WTC11 (cell line): ENCODE measurements at regions not wholly inside any gene's neighbourhood (a gene's known extent, or its start where the extent isn't known, plus 50 kb on each side); places are given as distances from the start of the nearest gene placed in this dataset.

Source experiments
- ATAC-seq: fragments of 200-7000 bp; cut with Tn5 transposase; 2 replicates; pipeline ENCODE4 v1.10.0; 2021; ENCODE audit warnings: mild to moderate bottlenecking, moderate library complexity
- CTCF ChIA-PET: fragments of 300-600 bp; sonication (Branson Sonifier 250); formaldehyde crosslinking; loops from one replicate; lab custom pipeline; 2021; ENCODE audit warnings: antibody characterized with exemption; lab: Charles Lee
- POLR2A ChIA-PET: fragments of 350-600 bp; sonication (Branson Sonifier 250); formaldehyde crosslinking; loops from one replicate; lab custom pipeline; 2021; ENCODE audit warnings: antibody characterized with exemption; lab: Charles Lee
- DNase-seq: peaks from one replicate; pipeline ENCODE4 v3.0.0; 2021; ENCODE audit warnings: low spot score
- H3K27ac Mint-ChIP-seq: 2 replicates; pipeline ENCODE4 v1.8.0; 2021; ENCODE audit warnings: mixed read lengths
- H3K27me3 Mint-ChIP-seq: 2 replicates; pipeline ENCODE4 v1.8.0; 2021; ENCODE audit warnings: low read depth, mild to moderate bottlenecking, moderate library complexity, mixed read lengths
- H3K36me3 Mint-ChIP-seq: 2 replicates; pipeline ENCODE4 v1.8.0; 2021; ENCODE audit warnings: mixed read lengths
- H3K4me1 Mint-ChIP-seq: 2 replicates; pipeline ENCODE4 v1.8.0; 2022; ENCODE audit warnings: mixed read lengths
- H3K4me3 Mint-ChIP-seq: 2 replicates; pipeline ENCODE4 v1.8.0; 2021; ENCODE audit warnings: mild to moderate bottlenecking, moderate library complexity, mixed read lengths
- H3K9me3 Mint-ChIP-seq: 2 replicates; pipeline ENCODE4 v1.8.0; 2021; ENCODE audit warnings: mixed read lengths
- ATF6 ChIP-seq: sonication (generic); formaldehyde crosslinking; IDR thresholded peaks from 2 replicates; pipeline ENCODE4 v1.8.1; 2023; ENCODE audit warnings: mild to moderate bottlenecking, missing genetic modification reagents
- CDX4 ChIP-seq: fragments of 250-450 bp; sonication (Bioruptor Pico); IDR thresholded peaks from 2 replicates; pipeline ENCODE4 v1.9.0; 2021; ENCODE audit warnings: moderate library complexity, mild to moderate bottlenecking, inconsistent platforms, borderline replicate concordance
- CREB1 ChIP-seq: sonication (generic); formaldehyde crosslinking; IDR thresholded peaks from 2 replicates; pipeline ENCODE4 v1.8.0; 2023; ENCODE audit warnings: mild to moderate bottlenecking, missing genetic modification reagents
- CREM ChIP-seq: sonication (generic); formaldehyde crosslinking; IDR thresholded peaks from 2 replicates; pipeline ENCODE4 v1.8.1; 2022; ENCODE audit warnings: mild to moderate bottlenecking, missing genetic modification reagents, moderate library complexity
- E2F4 ChIP-seq: sonication (generic); formaldehyde crosslinking; IDR thresholded peaks from 2 replicates; pipeline ENCODE4 v1.8.1; 2022; ENCODE audit warnings: low read depth, mild to moderate bottlenecking, moderate library complexity, missing genetic modification reagents, borderline replicate concordance
- FOXJ3 ChIP-seq: sonication (generic); formaldehyde crosslinking; IDR thresholded peaks from 2 replicates; pipeline ENCODE4 v1.9.0; 2021; ENCODE audit warnings: missing genetic modification reagents, mild to moderate bottlenecking, borderline replicate concordance
- FOXP1 ChIP-seq: sonication (generic); formaldehyde crosslinking; IDR thresholded peaks from 2 replicates; pipeline ENCODE4 v1.8.0; 2022; ENCODE audit warnings: missing genetic modification reagents, mild to moderate bottlenecking, moderate library complexity, borderline replicate concordance
- FOXP4 ChIP-seq: sonication (generic); formaldehyde crosslinking; IDR thresholded peaks from 2 replicates; pipeline ENCODE4 v1.8.0; 2022; ENCODE audit warnings: mild to moderate bottlenecking, missing genetic modification reagents
- HMGXB4 ChIP-seq: sonication (generic); formaldehyde crosslinking; IDR thresholded peaks from 2 replicates; pipeline ENCODE4 v1.8.1; 2023; ENCODE audit warnings: mild to moderate bottlenecking, moderate library complexity, missing genetic modification reagents
- JAZF1 ChIP-seq: fragments of 250-450 bp; sonication (Bioruptor Pico); IDR thresholded peaks from 2 replicates; pipeline ENCODE4 v1.9.0; 2021; ENCODE audit warnings: moderate library complexity, mild to moderate bottlenecking, inconsistent platforms
- SMAD3 ChIP-seq: sonication (generic); formaldehyde crosslinking; IDR thresholded peaks from 2 replicates; pipeline ENCODE4 v1.8.0; 2022; ENCODE audit warnings: missing genetic modification reagents, mild to moderate bottlenecking, borderline replicate concordance
- SOX15 ChIP-seq: fragments of 250-450 bp; sonication (Bioruptor Pico); IDR thresholded peaks from 2 replicates; pipeline ENCODE4 v1.9.0; 2021; ENCODE audit warnings: mild to moderate bottlenecking
- STAT6 ChIP-seq: sonication (generic); formaldehyde crosslinking; conservative IDR thresholded peaks from 2 replicates; pipeline ENCODE4 v1.8.1; 2023; ENCODE audit warnings: mild to moderate bottlenecking, low read depth, missing genetic modification reagents, moderate library complexity
- USF1 ChIP-seq: sonication (generic); formaldehyde crosslinking; IDR thresholded peaks from 2 replicates; pipeline ENCODE4 v1.8.0; 2022; ENCODE audit warnings: mild to moderate bottlenecking, missing genetic modification reagents
- USF2 ChIP-seq: sonication (generic); formaldehyde crosslinking; IDR thresholded peaks from 2 replicates; pipeline ENCODE4 v1.8.1; 2023; ENCODE audit warnings: mild to moderate bottlenecking, missing genetic modification reagents, moderate library complexity
- ZNF121 ChIP-seq: sonication (generic); formaldehyde crosslinking; IDR thresholded peaks from 2 replicates; pipeline ENCODE4 v1.8.0; 2023; ENCODE audit warnings: missing genetic modification reagents
- ZNF232 ChIP-seq: sonication (generic); formaldehyde crosslinking; IDR thresholded peaks from 2 replicates; pipeline ENCODE4 v1.8.0; 2022; ENCODE audit warnings: mild to moderate bottlenecking, missing genetic modification reagents
- ZNF317 ChIP-seq: sonication (generic); formaldehyde crosslinking; IDR thresholded peaks from 2 replicates; pipeline ENCODE4 v1.8.1; 2023; ENCODE audit warnings: low read depth, mild to moderate bottlenecking, moderate library complexity, missing genetic modification reagents, borderline replicate concordance
- ZNF396 ChIP-seq: fragments of 250-450 bp; sonication (Bioruptor Pico); IDR thresholded peaks from 2 replicates; pipeline ENCODE4 v1.8.0; 2021; ENCODE audit warnings: mild to moderate bottlenecking, moderate library complexity, borderline replicate concordance
- ZNF512 ChIP-seq: sonication (generic); formaldehyde crosslinking; IDR thresholded peaks from 2 replicates; pipeline ENCODE4 v1.8.1; 2022; ENCODE audit warnings: missing genetic modification reagents, borderline replicate concordance
- ZNF671 ChIP-seq: fragments of 250-450 bp; sonication (Bioruptor Pico); IDR thresholded peaks from 2 replicates; pipeline ENCODE4 v1.8.0; 2021; ENCODE audit warnings: mild to moderate bottlenecking

- no peak for TF ChIP-seq STAT6
- no peak for TF ChIP-seq CREB1 (CRISPR knock-in tag)
- no peak for TF ChIP-seq ZNF121
- TF ChIP-seq USF2 (CRISPR knock-in tag) = no peak
- no peak for TF ChIP-seq SMAD3
Observed at GRCh38 chr3:59424268-59425010, 374.6 kb upstream of the CFAP20DC start (continued).

GRCh38 chr3:59423707-59424106, 373.9 kb upstream of the CFAP20DC start:
- H3K27me3 Mint-ChIP-seq = peaks cover 13% of the 10 kb centered on the region; the same call in 1 of the 2 replicates
- H3K27ac Mint-ChIP-seq = no peak overlapping the region
- H3K4me1 Mint-ChIP-seq = no peaks in the 10 kb centered on the region
- no peaks in the 10 kb centered on the region for H3K9me3 Mint-ChIP-seq
- H3K4me3 Mint-ChIP-seq = no peak overlapping the region
- H3K36me3 Mint-ChIP-seq = no peaks in the 10 kb centered on the region
- CTCF ChIA-PET = no interaction called here
- ATAC-seq (no peak), DNase-seq (no peak)
- TF ChIP-seq CREB1 (CRISPR knock-in tag) = no peak
- TF ChIP-seq ZNF671 (CRISPR knock-in tag) = no peak
- TF ChIP-seq JAZF1 (CRISPR knock-in tag) = no peak
- no peak for TF ChIP-seq FOXJ3 (CRISPR knock-in tag)
- TF ChIP-seq CREM (CRISPR knock-in tag) = no peak
- TF ChIP-seq ATF6 (CRISPR knock-in tag) = no peak
- no peak for TF ChIP-seq CDX4 (CRISPR knock-in tag)
- TF ChIP-seq HMGXB4 (CRISPR knock-in tag) = no peak
- no peak for TF ChIP-seq SOX15 (CRISPR knock-in tag)
- no peak for TF ChIP-seq ZNF232 (CRISPR knock-in tag)
- no peak for TF ChIP-seq ZNF317 (CRISPR knock-in tag)
- TF ChIP-seq FOXP4 (CRISPR knock-in tag) = no peak
- no peak for TF ChIP-seq FOXP1 (CRISPR knock-in tag)
- no peak for TF ChIP-seq ZNF396 (CRISPR knock-in tag)
- TF ChIP-seq E2F4 (CRISPR knock-in tag) = no peak
- no peak for TF ChIP-seq SMAD3
- TF ChIP-seq ZNF512 = no peak
- TF ChIP-seq USF1 (CRISPR knock-in tag) = no peak
- POLR2A ChIA-PET = no interaction called here
